ENCODE measurements at regions not wholly inside any gene's neighbourhood (a gene's known extent, or its start where the extent isn't known, plus 50 kb on each side); places are given as distances from the start of the nearest gene placed in this dataset.

DNA sequence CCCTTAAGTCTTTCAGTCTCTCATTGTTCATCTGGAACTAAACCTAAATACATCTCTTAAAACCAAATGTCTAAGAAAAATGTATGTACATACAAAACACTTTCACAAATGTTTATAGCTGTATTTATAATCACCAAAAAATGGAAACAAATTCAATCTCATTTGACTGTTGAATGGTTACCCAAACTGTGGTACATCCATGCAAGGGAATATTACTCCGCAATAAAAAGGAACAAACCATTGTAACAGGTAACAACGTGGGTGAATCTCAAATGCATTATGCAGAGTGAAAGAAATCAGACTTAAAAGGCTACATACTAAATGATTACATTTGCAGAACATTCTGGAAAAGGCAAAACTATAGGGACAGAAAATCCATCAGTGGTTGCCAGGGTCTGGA, 425.2 kb downstream of the COG6 start:
- ATAC-seq: no peak
- no peaks in the 10 kb centered on the region for H3K36me3 Mint-ChIP-seq (ENCODE audit: low read depth)

DNA sequence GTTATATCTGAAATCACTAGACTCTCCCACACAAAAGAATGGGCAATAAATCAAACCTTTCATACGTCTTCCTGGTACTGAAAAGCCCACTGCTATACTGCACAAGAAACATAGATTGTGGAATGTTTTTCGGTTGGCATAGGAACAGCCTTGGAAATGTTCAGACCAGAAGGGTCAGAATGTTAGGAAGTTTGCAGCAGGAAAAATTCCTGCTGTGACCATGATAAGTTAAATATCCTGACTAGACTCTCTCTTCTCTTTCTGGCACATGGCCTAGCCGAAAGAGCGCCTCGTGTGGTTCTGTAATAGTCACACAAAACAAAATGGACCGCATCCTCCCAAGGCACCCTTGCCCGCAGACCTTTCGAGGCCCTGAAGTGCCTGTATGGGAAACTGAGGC, 427.2 kb downstream of the COG6 start:
- Mint-ChIP-seq H3K4me3 (no peak overlapping the region), H3K27me3 (no peaks in the 10 kb centered on the region), H3K27ac (no peak overlapping the region), H3K4me1 (peaks cover under 1% of the 10 kb centered on the region), H3K36me3 (ENCODE audit: low read depth) (no peaks in the 10 kb centered on the region)
- ATAC-seq (no peak), DNase-seq (no peak)
- no peaks in the 10 kb centered on the region for H3K9me3 ChIP-seq (ENCODE audit: control insufficient read depth, low read length, poor library complexity, severe bottlenecking)

More for the DNA sequence above, 425.2 kb downstream of the COG6 start:
- Mint-ChIP-seq H3K27me3 (no peaks in the 10 kb centered on the region), H3K4me1 (peaks cover 3% of the 10 kb centered on the region), H3K27ac (no peak overlapping the region), H3K4me3 (no peak overlapping the region)
- no peaks in the 10 kb centered on the region for H3K9me3 ChIP-seq (ENCODE audit: control insufficient read depth, low read length, poor library complexity, severe bottlenecking)
- DNase-seq: no peak

DNA sequence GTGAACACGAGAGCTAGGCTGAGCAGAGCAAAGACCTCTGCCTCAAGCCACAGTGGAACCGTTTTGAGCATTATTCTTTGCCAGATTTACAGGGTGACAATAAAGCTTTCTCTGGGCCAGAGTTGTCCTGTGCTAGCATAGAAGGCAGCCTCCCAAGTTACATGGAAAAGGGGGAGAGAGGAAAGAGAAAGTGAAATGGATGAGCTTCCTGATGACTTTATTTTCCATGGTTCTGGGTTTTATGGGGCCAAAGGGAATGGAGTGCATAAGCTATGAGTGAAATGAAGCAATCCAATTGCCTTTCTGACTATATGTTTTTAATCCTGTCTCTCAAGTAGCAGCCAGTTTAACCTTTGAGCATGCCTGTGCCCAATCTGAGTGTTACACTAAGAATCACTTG, 428.4 kb downstream of the COG6 start:
- no peak for DNase-seq
- Mint-ChIP-seq H3K27me3 (no peaks in the 10 kb centered on the region), H3K36me3 (ENCODE audit: low read depth) (no peaks in the 10 kb centered on the region), H3K4me1 (no peaks in the 10 kb centered on the region), H3K4me3 (no peak overlapping the region), H3K27ac (no peak overlapping the region)
- ATAC-seq: no peak
- no peaks in the 10 kb centered on the region for H3K9me3 ChIP-seq (ENCODE audit: control insufficient read depth, low read length, poor library complexity, severe bottlenecking)

DNA sequence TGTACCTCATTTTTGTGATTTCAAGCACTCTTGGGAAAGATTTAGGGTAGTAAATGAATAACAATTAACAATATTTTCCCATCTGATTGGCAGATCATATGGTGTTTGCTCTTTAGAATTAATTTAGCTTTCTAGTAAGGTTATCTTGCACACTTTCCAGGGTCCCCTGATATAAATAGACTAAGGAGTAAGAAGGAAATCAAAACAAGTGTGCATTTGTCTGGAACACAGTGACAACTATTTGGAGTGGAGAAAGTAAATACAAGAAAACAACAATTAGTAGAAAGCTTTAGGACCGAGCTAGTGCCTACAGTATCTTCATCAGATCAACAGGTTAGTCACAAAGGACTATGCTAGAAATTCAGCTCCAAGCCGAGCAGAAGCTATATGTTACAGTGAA, 429.5 kb downstream of the COG6 start:
- no peaks in the 10 kb centered on the region for H3K4me1 Mint-ChIP-seq
- H3K4me3 Mint-ChIP-seq: no peak overlapping the region
- ATAC-seq (no peak), DNase-seq (no peak)
- no peaks in the 10 kb centered on the region for H3K27me3 Mint-ChIP-seq
- H3K36me3 Mint-ChIP-seq (ENCODE audit: low read depth): no peaks in the 10 kb centered on the region
- H3K9me3 ChIP-seq (ENCODE audit: control insufficient read depth, low read length, poor library complexity, severe bottlenecking): no peaks in the 10 kb centered on the region
- H3K27ac Mint-ChIP-seq: no peak overlapping the region

DNA sequence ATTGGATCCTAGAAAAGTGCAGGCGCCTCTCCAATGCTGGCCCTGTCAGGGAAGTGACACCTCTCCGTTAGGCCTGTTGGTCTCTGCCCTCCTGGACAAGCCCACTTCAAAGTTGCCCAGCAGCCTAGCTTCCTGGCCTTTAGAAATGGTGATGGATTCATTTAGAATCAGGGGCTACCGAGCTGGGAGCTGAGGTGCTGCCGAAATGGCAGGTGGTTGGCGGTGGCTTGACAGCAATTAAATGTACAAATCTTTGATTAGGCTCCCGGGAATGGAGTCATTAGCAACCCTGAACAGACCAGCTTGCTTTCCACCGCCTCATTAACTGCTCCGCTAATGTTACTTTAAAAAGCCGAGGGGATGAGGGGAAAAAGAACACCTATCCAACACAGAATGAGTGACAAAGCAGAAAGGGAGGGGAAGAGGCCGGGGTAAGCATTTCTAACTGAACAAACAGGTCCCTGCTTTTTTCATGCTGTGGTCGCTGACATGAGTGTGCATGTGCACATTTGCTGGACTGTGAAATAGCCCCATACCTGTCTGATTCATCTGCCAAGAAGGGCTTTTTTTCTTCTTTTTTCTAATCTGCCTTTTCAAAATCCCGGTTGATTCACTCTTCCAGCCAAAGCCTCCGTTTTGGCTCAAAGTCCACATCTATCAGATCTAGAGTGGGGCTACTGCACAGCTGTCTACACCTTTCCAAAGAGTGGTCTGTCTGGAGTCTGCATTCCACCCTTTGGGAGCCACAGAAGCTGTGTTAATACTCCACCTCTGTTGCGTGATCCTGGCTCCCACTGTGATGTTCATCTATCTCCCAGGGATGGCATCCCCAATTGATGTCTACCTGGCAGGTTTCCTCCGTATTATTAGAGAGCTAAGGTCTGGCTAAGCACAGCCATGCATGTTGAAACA, 431.9 kb downstream of the COG6 start:
- DNase-seq (no peak), ATAC-seq (no peak)
- no peaks in the 10 kb centered on the region for H3K27me3 Mint-ChIP-seq
- H3K27ac Mint-ChIP-seq: no peak overlapping the region
- no peaks in the 10 kb centered on the region for H3K4me1 Mint-ChIP-seq
- H3K36me3 Mint-ChIP-seq (ENCODE audit: low read depth): no peaks in the 10 kb centered on the region
- H3K9me3 ChIP-seq (ENCODE audit: control insufficient read depth, low read length, poor library complexity, severe bottlenecking): no peaks in the 10 kb centered on the region
- no peak overlapping the region for H3K4me3 Mint-ChIP-seq

DNA sequence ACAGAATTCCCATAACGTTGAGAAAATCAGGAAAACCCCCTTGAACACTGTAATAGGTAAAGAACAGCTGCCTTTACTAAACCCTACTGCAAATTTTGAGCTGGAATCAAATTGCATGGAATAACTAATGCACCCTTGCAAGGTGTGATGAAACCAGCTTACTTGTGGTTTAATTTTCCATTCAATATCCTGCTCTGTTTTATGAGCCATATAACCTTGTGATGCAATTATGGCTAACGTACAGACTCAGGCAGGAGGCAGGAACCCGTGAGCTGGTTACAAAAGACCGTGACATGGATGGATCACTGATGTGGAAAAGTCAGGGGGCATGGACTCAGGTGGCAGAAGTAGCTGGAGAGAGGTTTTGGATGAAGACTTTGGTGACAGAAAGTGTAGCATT, 438.6 kb downstream of the COG6 start:
- Mint-ChIP-seq H3K4me3 (no peak overlapping the region), H3K4me1 (peaks cover 14% of the 10 kb centered on the region), H3K36me3 (ENCODE audit: low read depth) (no peaks in the 10 kb centered on the region), H3K27me3 (no peaks in the 10 kb centered on the region), H3K27ac (no peak overlapping the region)
- no peaks in the 10 kb centered on the region for H3K9me3 ChIP-seq (ENCODE audit: control insufficient read depth, low read length, poor library complexity, severe bottlenecking)
- ATAC-seq: no peak
- no peak for DNase-seq

DNA sequence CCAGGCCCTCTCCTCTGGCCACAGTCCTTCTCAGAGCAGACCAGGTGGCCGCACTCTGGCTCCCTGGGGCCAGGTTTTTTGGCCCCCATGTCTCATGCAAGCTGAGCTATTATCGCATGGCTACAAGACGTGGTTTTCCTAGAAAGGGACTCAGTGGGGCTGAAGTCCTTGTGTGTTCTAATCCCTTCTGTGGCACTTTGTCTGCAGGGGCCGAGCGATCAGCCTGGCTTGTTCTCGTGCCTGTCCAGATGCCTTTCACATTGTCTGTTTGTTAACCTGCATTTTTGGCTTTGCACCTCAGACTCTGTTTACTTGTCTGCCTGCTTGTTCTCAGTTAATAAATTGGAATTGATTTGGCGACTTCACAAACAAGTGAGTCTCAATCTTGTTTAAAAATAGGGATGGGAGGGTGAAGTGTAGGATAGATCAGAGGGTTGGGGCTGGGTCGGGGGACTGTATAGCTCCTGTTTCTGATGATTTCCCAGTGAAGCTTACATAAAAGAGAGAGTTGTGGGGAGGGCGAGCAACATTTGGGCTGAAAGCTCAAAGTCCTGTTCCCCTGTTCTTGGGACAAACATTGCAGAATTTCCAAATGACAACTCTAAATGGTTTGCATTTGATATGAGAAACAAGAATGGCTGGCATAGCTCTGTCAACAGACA, 440.4 kb downstream of the COG6 start:
- H3K9me3 ChIP-seq (ENCODE audit: control insufficient read depth, low read length, poor library complexity, severe bottlenecking): no peaks in the 10 kb centered on the region
- DNase-seq: no peak
- H3K36me3 Mint-ChIP-seq (ENCODE audit: low read depth): no peaks in the 10 kb centered on the region
- H3K27me3 Mint-ChIP-seq: no peaks in the 10 kb centered on the region
- H3K4me3 Mint-ChIP-seq: peak overlapping the region; percentile 5
- peaks cover 14% of the 10 kb centered on the region for H3K4me1 Mint-ChIP-seq
- H3K27ac Mint-ChIP-seq: peak overlapping the region; percentile 2
- peak; percentile 10 for ATAC-seq

DNA sequence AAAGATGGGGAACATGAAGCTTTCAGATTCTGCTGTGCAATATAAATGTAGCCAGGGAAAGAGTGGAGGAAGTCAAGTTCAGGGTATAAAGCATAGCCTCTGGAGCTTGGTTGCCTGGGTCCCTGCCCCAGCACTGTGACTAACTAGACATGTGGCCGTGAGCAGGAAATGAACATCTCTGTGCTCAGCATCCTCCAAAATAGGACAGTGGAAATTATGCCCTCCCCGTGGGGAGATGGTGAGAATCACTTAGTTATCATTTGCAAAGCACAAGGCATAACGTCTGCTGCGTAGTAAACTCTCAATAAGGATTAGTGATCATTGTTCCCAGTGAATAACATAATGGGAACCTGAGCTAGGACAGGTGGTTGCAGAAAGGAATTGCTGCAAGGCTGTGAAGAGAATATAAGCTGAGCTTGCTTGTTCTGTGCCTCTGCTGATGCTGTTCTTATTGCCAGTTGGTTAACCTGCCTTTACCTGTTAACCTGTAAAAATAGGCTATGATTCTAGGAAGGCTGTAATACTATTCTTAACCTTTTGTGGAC, 441.0 kb downstream of the COG6 start:
- Mint-ChIP-seq H3K36me3 (ENCODE audit: low read depth) (no peaks in the 10 kb centered on the region), H3K27ac (peak overlapping the region; percentile 2), H3K4me1 (peaks cover 17% of the 10 kb centered on the region), H3K27me3 (no peaks in the 10 kb centered on the region), H3K4me3 (peak overlapping the region; percentile 5)
- no peaks in the 10 kb centered on the region for H3K9me3 ChIP-seq (ENCODE audit: control insufficient read depth, low read length, poor library complexity, severe bottlenecking)
- ATAC-seq: peak; percentile 87
- DNase-seq: no peak

DNA sequence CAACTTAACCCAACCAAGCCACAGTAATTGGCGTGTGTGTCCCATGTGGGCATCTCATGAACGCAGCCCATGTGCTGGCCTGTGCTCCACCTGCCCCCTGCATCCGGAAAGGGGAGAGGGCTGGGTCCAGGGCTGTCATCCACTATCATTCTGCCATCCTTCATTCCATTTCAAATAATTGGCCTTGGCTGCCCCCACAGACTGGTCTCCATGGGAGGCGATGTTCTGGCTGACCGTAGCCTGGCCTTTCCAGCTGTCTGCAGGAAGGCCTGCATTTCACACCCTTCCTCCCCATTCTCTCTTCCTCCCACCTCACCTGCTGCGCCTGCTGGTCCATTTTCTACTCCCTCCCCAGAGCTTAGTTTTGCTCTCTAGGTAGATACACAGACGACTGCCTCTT, 442.8 kb downstream of the COG6 start:
- DNase-seq (no peak), ATAC-seq (no peak)
- Mint-ChIP-seq H3K27me3 (no peaks in the 10 kb centered on the region), H3K27ac (no peak overlapping the region), H3K4me1 (peaks cover 29% of the 10 kb centered on the region), H3K36me3 (ENCODE audit: low read depth) (no peaks in the 10 kb centered on the region), H3K4me3 (no peak overlapping the region)
- H3K9me3 ChIP-seq (ENCODE audit: control insufficient read depth, low read length, poor library complexity, severe bottlenecking): no peaks in the 10 kb centered on the region

DNA sequence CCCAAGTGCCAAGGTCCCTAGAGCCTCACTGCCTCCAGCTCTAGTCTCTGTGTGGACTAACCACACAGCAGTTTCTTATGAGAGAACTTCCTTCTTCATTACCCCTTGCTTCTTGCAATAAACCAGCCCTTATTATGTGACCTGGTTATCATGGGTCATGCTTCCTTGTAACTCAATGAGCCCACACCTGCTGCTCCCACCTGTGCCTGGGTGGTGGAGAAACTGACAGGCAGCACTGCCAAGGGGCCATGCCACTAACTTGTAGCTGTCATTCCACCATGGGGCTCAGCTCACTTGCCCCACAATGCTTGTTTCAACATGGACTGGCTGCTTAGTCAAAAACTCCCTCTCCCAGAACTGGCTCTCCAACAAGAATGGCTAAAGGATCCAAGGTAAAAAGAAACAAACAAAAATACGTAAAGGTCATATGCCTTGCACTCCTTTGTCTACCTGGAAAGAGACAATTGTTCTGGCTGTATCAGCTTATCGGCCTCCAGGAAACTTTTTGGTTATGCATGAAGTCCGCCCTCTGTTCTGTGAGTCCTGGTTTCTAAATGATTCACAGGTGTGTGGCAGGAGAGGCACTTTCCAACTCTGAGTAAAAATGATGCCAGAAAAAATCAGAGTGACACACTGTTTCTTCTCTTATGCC, 446.4 kb downstream of the COG6 start:
- H3K4me3 Mint-ChIP-seq: peak overlapping the region; percentile 28
- DNase-seq: no peak
- peaks cover 21% of the 10 kb centered on the region for H3K4me1 Mint-ChIP-seq
- H3K9me3 ChIP-seq (ENCODE audit: control insufficient read depth, low read length, poor library complexity, severe bottlenecking): no peaks in the 10 kb centered on the region
- H3K27ac Mint-ChIP-seq: peak overlapping the region; percentile 41
- H3K36me3 Mint-ChIP-seq (ENCODE audit: low read depth): no peaks in the 10 kb centered on the region
- ATAC-seq: no peak
- H3K27me3 Mint-ChIP-seq: no peaks in the 10 kb centered on the region

DNA sequence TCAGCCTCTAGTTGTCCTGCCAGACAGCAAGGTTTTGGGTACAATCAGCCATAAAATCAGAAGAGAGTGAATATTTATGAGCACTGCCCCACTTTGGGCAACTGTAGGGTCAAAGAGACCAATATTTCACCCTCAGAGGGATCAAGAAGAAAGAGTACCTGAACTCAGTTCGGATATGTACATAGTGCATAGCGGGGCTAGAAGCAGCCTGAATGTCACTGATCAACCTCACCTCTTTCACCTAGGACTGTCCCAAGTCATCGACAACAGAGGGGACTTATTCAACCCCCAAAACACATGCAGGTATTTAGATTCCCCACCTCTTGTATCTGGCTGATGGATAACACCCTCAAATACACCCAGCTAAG, 446.9 kb downstream of the COG6 start:
- no peaks in the 10 kb centered on the region for H3K9me3 ChIP-seq (ENCODE audit: control insufficient read depth, low read length, poor library complexity, severe bottlenecking)
- Mint-ChIP-seq H3K27ac (peak overlapping the region; percentile 41), H3K4me3 (no peak overlapping the region), H3K36me3 (ENCODE audit: low read depth) (no peaks in the 10 kb centered on the region), H3K4me1 (peaks cover 18% of the 10 kb centered on the region), H3K27me3 (no peaks in the 10 kb centered on the region)
- ATAC-seq (peak; percentile 26), DNase-seq (no peak)

DNA sequence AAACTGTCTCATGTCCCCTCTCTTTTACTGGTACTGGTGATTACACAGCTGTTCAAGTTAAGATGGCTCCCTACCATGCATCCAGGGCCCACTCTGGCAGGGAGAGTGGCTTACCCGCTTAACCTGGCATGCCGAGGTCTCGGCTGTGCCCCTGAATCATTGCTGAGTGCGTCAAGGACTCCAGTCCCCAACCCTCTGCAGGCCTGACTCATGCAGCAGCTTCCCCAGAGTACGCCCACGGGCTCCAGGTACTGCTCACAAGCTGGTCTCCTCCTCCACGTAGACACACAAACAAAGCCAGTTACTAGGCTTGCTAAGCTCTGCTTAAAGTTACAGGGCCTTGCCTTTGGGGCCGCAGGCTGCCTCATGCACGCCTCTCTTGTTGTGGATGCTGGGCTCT, 447.4 kb downstream of the COG6 start:
- ATAC-seq: peak; percentile 84
- peaks cover 17% of the 10 kb centered on the region for H3K4me1 Mint-ChIP-seq

DNA sequence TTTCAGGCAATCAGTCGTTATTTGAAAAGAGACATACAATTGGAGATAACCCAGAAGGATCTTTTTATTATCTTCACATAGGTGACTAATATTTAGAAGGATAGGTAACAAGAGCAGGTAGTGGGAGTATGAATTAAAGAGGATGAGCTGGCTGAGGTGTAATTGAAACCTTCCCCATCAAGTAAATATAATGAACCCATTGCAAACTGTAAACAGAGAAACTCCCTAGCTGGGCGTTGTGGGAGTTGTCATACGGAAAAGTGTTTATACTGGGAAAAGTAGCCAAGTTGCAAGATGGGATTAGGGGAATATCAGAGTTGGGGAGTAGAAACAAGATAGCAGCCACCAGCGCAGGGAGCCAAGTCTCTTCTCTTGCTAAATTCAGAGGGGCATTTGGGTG, 448.4 kb downstream of the COG6 start:
- Mint-ChIP-seq H3K4me3 (no peak overlapping the region), H3K4me1 (peaks cover 17% of the 10 kb centered on the region), H3K27me3 (no peaks in the 10 kb centered on the region), H3K27ac (no peak overlapping the region), H3K36me3 (ENCODE audit: low read depth) (no peaks in the 10 kb centered on the region)
- no peaks in the 10 kb centered on the region for H3K9me3 ChIP-seq (ENCODE audit: control insufficient read depth, low read length, poor library complexity, severe bottlenecking)
- ATAC-seq: no peak
- DNase-seq: no peak

More for the DNA sequence above, 447.4 kb downstream of the COG6 start:
- Mint-ChIP-seq H3K27ac (no peak overlapping the region), H3K36me3 (ENCODE audit: low read depth) (no peaks in the 10 kb centered on the region), H3K27me3 (no peaks in the 10 kb centered on the region), H3K4me3 (peak overlapping the region; percentile 10)
- no peaks in the 10 kb centered on the region for H3K9me3 ChIP-seq (ENCODE audit: control insufficient read depth, low read length, poor library complexity, severe bottlenecking)
- DNase-seq: peak in 1 of 3 donors; percentile 14
